ENCODE measurements at regions not wholly inside any gene's neighbourhood (a gene's known extent, or its start where the extent isn't known, plus 50 kb on each side); places are given as distances from the start of the nearest gene placed in this dataset.

DNA sequence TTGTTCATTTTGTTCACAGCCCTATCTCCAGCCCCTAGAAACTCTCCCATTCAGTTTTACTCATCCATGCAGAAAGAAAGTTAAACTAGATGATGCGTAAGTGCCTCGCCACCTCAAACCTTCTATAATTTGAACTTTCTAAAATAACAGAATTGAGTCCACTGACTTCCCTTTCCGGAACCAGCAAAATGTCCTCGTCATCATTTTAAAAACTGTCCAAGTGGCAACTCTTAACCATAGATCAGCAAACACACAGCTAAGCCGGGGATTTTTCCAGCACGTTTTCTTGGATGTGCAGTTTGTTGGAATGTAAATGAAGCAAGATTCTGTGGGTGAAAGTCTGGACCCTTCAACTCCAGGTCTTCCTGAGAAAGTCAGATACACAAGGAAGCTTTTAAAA is 369.7 kb upstream of the ERCC4 start:
- DNase-seq (ENCODE audit: low read depth in 3 of 3) = no peak

DNA sequence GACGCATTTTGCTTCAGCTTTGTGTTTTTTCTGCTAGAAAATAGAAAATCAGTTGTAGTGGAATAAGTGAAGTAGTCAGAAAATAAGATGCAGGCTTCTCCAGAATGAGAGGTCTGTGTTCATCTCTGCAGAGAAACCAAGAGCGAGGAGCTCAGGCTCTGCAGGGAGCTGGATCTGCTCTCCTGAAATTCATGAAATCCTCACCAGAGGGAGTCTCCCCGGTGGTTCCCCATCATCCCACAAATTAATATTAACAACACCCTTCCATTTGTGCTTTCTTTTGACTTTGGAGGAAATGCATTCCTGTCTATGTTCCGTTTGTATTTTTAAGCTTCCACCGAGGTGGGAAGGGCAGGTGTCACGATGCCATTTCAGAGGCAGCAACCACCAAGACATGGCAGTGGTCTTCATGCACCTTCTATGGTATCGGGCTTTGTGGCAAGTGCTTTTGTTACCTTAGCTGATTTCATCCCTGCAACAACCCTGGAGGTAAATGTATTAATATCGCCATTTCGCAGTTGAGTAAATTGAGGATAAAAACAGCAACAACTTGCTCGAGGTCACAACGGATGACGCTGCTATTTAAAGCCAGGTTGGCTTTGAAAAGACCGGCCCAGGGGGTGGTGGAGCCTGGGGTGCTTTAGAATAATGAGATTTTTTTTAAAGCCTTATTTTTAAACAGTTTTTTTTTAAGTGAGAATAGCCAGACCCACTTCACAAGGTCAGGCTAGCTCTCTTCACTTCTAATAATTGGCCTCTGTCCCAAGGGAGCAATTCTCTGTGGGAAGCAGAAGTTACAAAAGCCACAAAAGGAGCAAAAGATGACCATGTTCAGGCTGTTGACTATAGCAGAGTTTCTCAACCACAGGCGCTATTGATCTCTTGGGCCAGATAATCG is 367.6 kb upstream of the ERCC4 start:
- DNase-seq (ENCODE audit: low read depth in 3 of 3) = no peak

DNA sequence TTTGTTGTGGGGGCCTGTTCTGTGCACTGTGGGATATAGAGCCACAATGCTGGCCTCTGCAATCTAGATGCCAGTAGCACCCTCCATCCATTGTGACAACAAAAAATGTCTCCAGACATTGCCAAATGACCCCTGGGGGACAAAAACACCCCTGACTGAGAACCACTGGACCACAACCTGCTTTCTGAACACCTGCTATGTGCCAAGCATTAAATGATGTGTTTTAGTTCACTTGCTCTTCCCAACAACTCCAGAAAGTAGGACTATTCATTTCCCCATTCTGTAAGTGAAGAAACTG is 367.0 kb upstream of the ERCC4 start:
- no peak for DNase-seq (ENCODE audit: low read depth in 3 of 3)

DNA sequence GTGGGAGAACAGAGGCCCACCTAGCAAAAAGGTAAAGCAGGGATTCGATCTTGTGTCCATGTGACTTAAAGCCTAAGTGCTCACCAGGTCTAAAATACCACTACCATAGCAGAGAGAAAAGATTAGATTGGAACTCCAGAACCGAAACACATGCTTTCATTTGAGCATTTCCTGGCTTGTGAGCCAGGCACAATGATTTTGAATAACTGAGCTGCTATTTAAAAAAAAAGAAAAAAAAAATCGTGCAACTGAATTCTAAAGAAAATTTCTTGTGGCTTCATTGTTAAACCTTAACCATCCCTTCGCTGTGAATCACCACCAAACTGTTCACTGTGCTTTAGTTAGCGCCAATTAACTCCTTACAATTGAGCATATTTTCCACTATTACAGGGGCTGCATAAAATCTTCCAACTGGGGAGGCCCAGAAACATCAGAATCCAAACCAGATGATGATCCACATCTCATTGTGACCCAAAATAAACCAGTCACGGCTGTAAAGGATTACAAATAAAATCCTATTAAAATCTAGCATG is 366.4 kb upstream of the ERCC4 start:
- no peak for DNase-seq (ENCODE audit: low read depth in 3 of 3)

DNA sequence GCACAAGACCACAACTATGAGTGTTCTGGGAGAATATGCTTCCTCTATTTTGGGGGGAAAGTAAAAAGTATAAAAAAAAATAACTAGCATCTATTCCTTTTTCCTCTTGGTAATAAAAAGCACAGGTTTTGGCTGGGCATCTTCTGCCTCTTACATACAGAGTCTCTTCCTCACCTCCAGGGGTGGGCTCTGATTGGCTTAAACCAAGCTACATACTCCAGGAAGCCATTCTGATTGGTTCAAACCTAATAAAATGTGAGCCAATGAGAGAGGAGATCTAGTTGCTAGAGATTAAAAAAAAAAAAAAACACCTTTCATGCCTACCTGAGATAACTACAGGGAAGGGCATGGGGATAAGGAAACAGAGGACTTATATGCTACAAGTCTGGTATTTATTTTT is 365.9 kb upstream of the ERCC4 start:
- DNase-seq (ENCODE audit: low read depth in 3 of 3) = no peak

DNA sequence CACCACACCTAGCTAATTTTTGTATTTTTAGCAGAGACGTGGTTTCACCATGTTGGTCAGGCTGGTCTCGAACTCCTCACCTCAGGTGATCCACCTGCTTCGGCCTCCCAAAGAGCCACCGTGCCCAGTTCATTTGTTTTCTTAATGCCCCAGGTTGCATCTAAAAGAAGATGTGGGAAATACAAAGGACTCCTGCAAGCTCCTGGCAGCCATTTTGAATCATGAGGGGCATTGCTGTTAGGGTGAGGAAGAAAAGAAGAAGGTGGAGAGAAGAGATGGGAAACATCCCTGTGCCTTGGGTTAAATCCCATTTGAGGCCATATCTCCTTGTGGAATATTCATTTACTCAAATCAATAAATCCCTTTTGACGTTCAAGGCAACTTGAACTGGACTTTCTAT is 365.3 kb upstream of the ERCC4 start:
- no peak for DNase-seq (ENCODE audit: low read depth in 3 of 3)

DNA sequence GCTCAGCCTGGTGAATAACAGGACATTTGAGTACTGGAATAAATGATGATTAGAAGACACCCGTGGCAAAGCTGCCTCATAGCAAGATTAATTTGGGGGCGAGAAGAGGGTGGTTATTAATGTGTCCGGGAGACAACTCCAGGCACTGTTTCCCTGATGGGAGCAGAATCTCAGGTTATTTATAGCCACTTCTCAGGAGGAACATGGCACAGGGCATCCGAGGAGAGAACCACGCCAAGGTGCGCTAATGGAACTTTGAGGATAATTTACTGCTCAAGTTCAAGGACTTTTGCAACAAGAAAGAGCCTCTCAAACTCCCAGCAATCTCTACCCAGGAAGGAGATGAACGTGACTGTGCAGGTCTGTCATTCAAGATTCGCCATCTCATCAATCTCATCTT is 362.5 kb upstream of the ERCC4 start:
- no peak for DNase-seq (ENCODE audit: low read depth in 3 of 3)

DNA sequence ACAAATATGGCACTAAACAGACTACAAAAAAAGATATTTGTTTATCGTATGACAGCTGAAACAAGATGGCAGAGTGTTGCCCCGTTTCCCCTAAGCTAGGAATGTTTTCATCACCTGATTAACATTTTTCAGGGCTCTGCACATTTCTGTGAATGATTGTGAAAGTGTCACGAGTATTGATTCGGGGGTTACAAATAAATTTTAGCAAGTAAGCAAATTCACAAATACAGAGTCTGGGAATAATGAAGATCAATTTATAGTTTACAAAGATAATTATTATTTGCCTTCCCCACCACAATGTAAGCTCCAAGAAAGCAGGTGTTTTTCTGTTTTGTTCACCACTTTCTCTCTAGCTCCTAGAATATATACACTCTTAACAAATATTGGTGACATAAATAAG is 361.2 kb upstream of the ERCC4 start:
- no peak for DNase-seq (ENCODE audit: low read depth in 3 of 3)

DNA sequence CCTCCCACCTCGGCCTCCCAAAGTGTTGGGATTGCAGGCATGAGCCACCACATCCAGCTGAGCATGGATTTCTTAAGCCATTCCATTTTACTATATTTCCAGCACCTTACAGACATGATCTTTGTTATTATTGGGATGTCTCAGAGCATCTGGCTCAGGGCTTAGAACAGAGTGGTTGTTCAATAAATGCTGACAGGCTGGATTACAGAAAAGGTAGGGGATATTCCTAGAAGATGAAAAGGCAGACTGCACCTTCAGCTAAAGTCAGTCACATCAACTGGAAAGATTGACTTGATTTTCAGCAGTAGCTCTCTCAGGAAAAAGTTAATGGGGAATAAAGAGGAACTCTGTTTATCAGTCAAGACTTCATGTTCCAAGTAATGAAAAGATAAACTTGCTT is 360.3 kb upstream of the ERCC4 start:
- no peak for DNase-seq (ENCODE audit: low read depth in 3 of 3)

DNA sequence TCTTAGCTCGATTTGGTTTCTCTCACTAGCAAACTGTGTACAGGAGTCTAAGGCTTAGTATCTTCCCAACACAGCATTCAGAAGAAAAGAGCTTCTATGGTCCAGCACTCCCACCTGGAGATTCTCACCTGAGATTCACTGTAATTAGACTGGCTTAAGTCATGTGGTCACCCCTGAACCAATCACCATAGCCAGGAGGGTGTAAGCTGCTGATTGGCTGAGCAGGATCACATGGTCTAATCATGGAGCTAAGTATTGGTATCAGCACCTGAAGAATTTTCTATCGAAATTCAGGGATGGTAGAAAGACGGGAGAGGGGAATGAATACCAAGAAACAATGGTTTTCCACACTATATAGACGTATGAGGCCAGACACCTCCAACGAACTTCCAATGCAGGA is 359.8 kb upstream of the ERCC4 start:
- no peak for DNase-seq (ENCODE audit: low read depth in 3 of 3)

DNA sequence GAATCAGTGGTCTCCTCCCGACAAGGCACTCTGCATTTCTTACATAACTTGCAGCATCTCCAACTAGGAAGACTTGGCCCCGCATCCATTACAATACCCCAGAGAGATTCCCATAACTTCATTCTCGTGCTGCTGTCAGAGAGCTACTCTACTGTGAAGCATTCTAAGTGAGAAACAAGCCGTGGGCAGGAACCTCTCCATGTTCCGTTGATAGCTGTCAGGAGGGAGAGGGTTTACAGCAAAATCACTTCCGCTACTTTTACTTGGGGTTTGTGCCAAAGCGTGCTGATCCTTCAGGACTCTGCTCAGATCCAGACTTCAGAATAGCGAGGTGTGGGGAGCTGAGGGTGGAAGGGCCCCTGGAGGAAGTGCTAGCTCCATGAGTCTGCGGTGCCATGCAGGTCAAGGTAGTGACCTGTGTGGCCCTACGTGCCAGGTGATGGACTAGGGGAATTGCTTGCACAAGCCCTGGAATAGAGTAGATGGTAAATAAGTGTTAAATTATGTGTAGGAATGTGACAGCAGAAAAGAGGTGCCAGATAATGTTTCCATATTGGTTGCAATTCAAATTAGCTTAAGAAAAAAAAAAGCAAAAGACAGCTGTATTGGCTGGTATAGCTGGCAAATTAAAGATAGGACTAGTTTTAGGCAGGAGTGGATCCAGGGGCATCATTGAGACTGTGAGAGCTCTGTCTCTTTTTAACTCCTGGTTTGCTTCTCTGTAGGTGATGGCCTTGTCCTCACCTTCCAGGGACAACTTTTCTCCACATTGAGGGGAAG is 358.5 kb upstream of the ERCC4 start:
- no peak for DNase-seq (ENCODE audit: low read depth in 3 of 3)

DNA sequence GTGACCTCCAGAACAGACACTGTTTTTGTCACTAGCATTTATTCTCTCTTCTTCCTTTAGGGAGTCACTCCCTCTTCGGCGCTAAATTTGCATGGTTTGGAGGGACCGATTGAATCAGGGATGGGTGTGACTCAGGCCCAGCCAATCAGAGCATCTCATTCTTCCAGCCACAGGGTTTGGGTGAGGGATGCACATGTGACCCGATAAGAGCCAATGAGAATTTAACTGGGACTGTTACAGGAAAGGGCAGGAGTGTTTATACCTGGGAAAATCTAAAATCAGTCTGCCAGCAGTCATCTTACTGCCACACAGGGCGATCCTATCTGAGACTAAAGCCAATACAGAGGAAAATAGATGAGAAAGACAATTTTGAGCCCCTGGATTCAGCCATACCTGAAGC is 351.2 kb upstream of the ERCC4 start:
- DNase-seq (ENCODE audit: low read depth in 3 of 3) = no peak

DNA sequence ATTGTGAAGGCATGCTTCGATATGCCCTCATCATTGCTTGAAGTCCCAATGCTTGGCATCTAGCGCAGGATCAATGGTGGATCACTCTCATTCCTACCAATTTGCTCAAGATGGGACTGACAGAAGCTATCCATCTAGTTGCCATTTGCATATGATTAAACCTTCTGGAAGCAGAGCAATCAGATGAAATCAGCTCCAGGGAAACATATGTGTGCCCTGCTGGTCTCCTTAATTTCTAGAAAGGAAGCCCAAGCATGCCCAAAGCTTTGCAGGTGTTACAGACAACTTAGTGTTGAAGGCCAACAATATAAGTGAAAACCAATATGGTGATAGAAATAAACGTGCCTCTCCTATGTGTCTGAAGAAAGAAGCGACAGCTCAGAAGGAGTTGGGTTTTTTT is 350.0 kb upstream of the ERCC4 start:
- no peak for DNase-seq (ENCODE audit: low read depth in 3 of 3)

DNA sequence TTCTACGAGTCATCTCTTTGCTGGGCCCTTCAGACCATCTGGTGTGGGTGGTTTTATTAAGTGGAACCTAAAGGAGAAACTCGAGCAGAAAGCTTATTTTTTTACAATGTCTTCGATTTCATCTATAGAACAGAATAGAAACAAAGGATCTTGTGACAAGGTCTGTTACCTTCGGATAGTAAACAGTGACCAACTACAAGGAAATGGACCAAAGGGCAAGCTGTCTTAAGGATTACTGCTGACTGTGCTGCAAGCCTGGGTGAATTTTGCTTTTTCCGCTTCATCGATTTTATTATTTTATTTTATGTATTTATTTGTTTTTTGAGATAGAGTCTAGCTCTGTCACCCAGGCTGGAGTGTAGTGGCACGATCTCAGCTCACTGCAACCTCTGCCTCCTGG is 348.9 kb upstream of the ERCC4 start:
- DNase-seq (ENCODE audit: low read depth in 3 of 3) = no peak

DNA sequence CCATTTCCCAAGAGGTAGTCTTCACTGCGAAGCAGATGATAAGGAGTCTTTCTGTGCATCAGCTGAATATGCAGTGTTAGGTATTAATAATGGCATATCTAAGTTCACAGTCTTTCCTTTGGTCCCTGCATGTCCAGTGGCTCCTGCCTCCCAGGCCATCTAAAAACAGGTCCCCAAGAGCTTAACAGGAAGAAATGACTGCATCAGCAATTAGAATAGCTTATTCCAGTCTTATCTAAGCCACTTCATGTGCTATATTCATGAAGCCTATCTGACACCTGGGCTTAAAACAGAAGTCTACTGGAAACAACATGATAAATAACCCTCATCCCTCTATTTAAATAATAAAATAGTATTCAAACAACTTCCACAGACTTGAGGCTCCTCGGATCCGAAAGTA is 346.1 kb upstream of the ERCC4 start:
- no peak for DNase-seq (ENCODE audit: low read depth in 3 of 3)

DNA sequence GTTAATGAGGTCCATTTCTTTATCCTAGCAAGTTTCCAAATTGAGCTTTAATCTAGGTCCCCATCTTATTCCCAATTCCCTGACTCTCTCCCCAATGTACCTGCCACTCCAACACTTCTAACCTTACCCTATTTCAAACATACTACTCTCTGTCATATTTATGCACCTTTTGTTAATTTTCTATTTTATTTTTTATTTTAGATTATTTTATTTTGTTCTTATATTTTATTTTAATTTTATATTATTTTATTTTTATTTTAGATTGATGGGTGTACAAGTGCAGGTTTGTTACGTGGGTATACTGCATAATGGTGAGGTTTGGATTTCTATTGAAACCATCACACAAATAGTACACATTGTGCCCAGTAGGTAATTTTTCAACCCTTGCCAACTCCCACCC is 333.9 kb upstream of the ERCC4 start:
- no peak for DNase-seq (ENCODE audit: low read depth in 3 of 3)

DNA sequence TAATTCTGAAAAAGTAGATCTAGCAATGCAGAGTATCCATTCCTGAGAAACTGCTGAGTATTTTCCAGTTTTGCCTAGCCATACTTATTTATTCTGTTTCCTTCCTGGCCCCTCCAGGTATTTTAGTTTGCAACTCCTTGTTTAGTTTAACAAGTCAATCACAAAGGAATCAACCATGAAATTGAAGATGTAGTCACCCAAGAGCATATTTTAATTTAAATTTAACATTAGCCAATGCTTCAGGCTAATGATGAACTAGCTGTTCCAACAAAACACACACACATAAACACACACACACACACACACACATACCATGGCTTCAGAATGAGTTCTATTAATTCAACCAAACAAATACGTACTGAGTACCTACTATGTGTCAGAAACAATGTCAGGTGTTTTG is 332.8 kb upstream of the ERCC4 start:
- no peak for DNase-seq (ENCODE audit: low read depth in 3 of 3)

DNA sequence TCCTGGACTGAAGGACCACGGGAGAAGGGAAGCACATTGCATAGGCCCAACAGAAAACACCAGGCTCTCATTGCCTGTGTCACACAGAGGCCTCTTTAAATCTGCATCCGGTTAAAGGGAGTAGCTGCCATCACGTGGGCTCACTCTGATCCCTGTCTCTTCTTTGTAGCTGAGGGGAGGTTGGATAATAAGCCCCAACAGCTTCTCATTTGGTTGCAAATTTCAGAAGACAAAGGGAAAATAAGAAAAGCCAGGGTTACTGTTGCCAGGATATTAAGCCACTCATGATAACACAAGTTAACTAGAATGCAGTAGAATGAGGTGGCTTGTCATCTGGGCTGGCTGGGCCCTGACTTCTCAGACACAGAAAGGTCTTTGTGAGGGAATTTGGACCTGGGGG is 325.1 kb upstream of the ERCC4 start:
- DNase-seq (ENCODE audit: low read depth in 3 of 3) = no peak

DNA sequence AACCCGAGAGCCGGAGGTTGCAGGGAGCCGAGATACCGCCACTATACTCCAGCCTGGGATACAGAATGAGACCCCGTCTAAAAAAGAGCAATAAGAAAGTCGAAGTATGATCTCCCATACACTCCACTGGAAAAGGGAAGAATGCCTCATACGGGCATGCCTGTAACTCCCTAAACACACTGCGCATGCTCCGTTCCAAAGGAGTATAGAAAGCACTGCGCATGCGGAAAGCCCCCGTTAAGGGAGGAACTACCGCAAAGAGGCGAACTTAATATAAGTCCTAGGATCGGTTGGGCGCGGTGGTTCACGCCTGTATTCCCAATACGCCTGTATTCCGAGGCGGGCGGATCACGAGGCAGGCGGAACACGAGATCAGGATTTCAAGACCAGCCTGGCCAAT is 313.1 kb upstream of the ERCC4 start:
- DNase-seq (ENCODE audit: low read depth in 3 of 3) = no peak

DNA sequence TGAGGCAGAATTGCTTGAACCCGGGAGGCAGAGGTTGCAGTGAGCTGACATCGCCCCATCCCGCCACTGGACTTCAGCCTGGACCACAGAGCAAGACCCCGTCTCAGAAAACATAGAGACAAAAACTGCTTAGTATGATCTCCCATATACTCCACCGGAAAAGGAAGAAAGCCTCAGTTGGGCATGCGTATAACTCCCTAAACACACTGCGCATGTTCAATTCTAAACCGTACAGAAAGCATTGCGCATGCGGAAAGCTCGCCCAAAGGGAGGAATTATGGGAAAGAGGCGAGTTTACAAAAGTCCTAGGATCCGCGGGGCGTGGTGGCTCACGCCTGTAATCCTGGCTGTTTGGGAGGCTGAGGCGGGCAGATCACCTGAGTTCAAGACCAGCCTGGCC is 312.7 kb upstream of the ERCC4 start:
- DNase-seq (ENCODE audit: low read depth in 3 of 3) = no peak

DNA sequence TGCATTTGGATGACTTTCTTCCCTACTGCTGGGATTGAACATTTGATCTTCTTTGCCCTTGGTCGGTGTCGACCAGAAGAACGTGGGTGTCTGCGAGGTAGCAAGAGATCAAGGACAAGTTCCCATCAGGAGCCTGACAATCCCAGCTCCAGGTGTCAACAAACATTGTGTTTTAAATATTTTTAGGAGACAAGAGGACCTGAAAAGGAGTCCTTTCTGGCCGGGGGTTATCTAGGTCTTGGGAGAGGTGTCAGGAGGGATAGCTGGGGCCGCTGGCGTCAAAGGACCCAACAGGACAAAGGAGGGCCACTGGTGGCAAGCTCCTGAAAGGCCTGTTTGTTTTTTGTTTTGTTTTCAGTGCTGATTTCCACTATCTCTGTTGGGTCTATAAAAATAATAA is 308.4 kb upstream of the ERCC4 start:
- DNase-seq (ENCODE audit: low read depth in 3 of 3) = no peak

DNA sequence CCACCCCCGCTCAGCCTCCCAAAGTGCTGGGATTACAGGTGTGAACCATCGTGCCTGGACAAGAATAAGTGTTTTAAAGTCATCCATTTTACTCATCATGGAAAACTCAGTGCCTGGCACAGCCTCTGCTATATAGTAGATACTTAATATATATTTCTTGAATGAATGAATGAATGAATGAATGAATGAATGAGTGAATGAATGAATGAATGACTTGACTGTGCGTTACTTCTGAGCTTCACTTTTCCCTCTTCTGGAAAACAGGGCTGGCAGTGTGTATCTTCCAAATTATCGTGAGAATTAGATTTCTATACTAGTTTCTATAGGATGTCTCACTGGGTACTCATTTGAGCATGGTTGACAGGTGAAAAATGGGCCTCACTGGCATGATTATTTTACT is 307.3 kb upstream of the ERCC4 start:
- no peak for DNase-seq (ENCODE audit: low read depth in 3 of 3)

DNA sequence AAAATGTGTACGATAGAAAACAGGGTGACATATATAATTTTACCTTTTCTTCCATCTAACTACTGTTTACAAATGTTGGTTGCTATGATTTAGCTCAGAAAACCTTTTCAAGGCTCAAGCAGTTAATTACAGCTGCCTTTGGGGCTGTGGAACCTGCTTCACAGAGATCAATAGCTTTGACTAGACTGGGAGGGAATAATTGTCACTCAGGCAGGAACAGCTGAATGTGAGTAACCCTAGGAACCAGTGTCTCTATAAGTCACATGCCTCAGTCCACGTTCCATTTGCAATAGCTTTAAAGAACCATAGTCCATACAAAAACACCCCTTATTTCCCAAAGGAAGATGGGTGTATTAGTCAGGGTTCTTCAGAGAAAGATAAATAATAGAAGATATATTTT is 306.8 kb upstream of the ERCC4 start:
- no peak for DNase-seq (ENCODE audit: low read depth in 3 of 3)

Measured in stimulated activated CD4-positive, alpha-beta T cell treated with anti-CD3 and anti-CD28 coated beads, TNF-alpha, amount 100 ng/mL, for 48 hours (primary cell).